ENCODE measurements at regions not wholly inside any gene's neighbourhood (a gene's known extent, or its start where the extent isn't known, plus 50 kb on each side); places are given as distances from the start of the nearest gene placed in this dataset.

GRCh38 chr14:61187196-61187905 is 93.8 kb downstream of the TMEM30B start:
- Histone ChIP-seq H3K4me3 (no peak overlapping the region), H3K79me2 (ENCODE audit: insufficient read depth) (no peaks in the 10 kb centered on the region), H3F3A (ENCODE audit: insufficient read depth) (peaks cover 34% of the 10 kb centered on the region), H3K27ac (no peak overlapping the region), H3K27me3 (replicated peaks; ENCODE audit: insufficient read depth) (no peaks in the 10 kb centered on the region), H2AFZ (no peak overlapping the region), H4K20me1 (ENCODE audit: insufficient read depth) (no peaks in the 10 kb centered on the region), H3K4me2 (ENCODE audit: unreplicated experiment) (peak overlapping the region; percentile 83), H3K9ac (no peak overlapping the region), H3K4me1 (ENCODE audit: insufficient read depth) (peaks cover 28% of the 10 kb centered on the region), H3K9me3 (ENCODE audit: low read depth) (no peaks in the 10 kb centered on the region), H3K9me2 (ENCODE audit: insufficient read depth) (no peaks in the 10 kb centered on the region), H3K36me3 (ENCODE audit: low read depth) (no peaks in the 10 kb centered on the region)
- in situ Hi-C loops (cut with MboI): no loop called here
- no peak for TF ChIP-seq EZH2phosphoT487 (IDR thresholded peaks at IDR 0.05; ENCODE audit: insufficient read depth, low read depth)
- TF ChIP-seq EZH2 (IDR thresholded peaks at IDR 0.05; ENCODE audit: insufficient read depth, poor library complexity, severe bottlenecking): no peak
- WGBS, 2 experiments (ENCODE audit: low coverage in 1 of 2, low lambda C conversion rate in 2 of 2, missing lambda C conversion rate in 2 of 2): 75 to 79% methylated on average over 10 of the region's 10 CpGs
- no peak for DNase-seq

GRCh38 chr14:61186341-61187195 is 94.6 kb downstream of the TMEM30B start:
- no peaks in the 10 kb centered on the region for H3K9me2 ChIP-seq (ENCODE audit: insufficient read depth)
- in situ Hi-C loops (cut with MboI): no loop called here
- H3K27me3 ChIP-seq (replicated peaks; ENCODE audit: insufficient read depth): no peaks in the 10 kb centered on the region
- TF ChIP-seq EZH2 (IDR thresholded peaks at IDR 0.05; ENCODE audit: insufficient read depth, poor library complexity, severe bottlenecking): no peak
- TF ChIP-seq EZH2phosphoT487 (IDR thresholded peaks at IDR 0.05; ENCODE audit: insufficient read depth, low read depth): no peak
- no peaks in the 10 kb centered on the region for H3K79me2 ChIP-seq (ENCODE audit: insufficient read depth)
- H3K9ac ChIP-seq: no peak overlapping the region
- no peaks in the 10 kb centered on the region for H3K36me3 ChIP-seq (ENCODE audit: low read depth)
- H3K4me1 ChIP-seq (ENCODE audit: insufficient read depth): peaks cover 28% of the 10 kb centered on the region
- H4K20me1 ChIP-seq (ENCODE audit: insufficient read depth): no peaks in the 10 kb centered on the region
- H3K4me2 ChIP-seq (ENCODE audit: unreplicated experiment): no peak overlapping the region
- 92 to 94% methylated on average over 7 of the region's 7 CpGs for WGBS, 2 experiments (ENCODE audit: low coverage in 1 of 2, low lambda C conversion rate in 2 of 2, missing lambda C conversion rate in 2 of 2)
- no peaks in the 10 kb centered on the region for H3K9me3 ChIP-seq (ENCODE audit: low read depth)
- H3K27ac ChIP-seq: no peak overlapping the region
- DNase-seq: no peak
- H3K4me3 ChIP-seq: no peak overlapping the region
- no peak overlapping the region for H2AFZ ChIP-seq
- peaks cover 34% of the 10 kb centered on the region for H3F3A ChIP-seq (ENCODE audit: insufficient read depth)

GRCh38 chr14:61185534-61185933 is 95.6 kb downstream of the TMEM30B start:
- Histone ChIP-seq H3K9ac (no peak overlapping the region), H3K79me2 (ENCODE audit: insufficient read depth) (no peaks in the 10 kb centered on the region), H3K4me2 (ENCODE audit: unreplicated experiment) (no peak overlapping the region), H3K9me2 (ENCODE audit: insufficient read depth) (no peaks in the 10 kb centered on the region), H3K27ac (no peak overlapping the region), H4K20me1 (ENCODE audit: insufficient read depth) (no peaks in the 10 kb centered on the region), H3F3A (ENCODE audit: insufficient read depth) (peaks cover 34% of the 10 kb centered on the region), H3K9me3 (ENCODE audit: low read depth) (no peaks in the 10 kb centered on the region), H2AFZ (no peak overlapping the region), H3K36me3 (ENCODE audit: low read depth) (no peaks in the 10 kb centered on the region), H3K4me3 (no peak overlapping the region), H3K27me3 (replicated peaks; ENCODE audit: insufficient read depth) (no peaks in the 10 kb centered on the region), H3K4me1 (ENCODE audit: insufficient read depth) (peaks cover 28% of the 10 kb centered on the region)
- TF ChIP-seq EZH2phosphoT487 (IDR thresholded peaks at IDR 0.05; ENCODE audit: insufficient read depth, low read depth) (no peak), EZH2 (IDR thresholded peaks at IDR 0.05; ENCODE audit: insufficient read depth, poor library complexity, severe bottlenecking) (no peak)
- 48 to 50% methylated on average over 2 of the region's 2 CpGs for WGBS, 2 experiments (ENCODE audit: low coverage in 1 of 2, low lambda C conversion rate in 2 of 2, missing lambda C conversion rate in 2 of 2)
- in situ Hi-C loops (cut with MboI): no loop called here
- DNase-seq: no peak

- Histone ChIP-seq H3K9me2 (ENCODE audit: insufficient read depth) (no peaks in the 10 kb centered on the region), H3K79me2 (ENCODE audit: insufficient read depth) (no peaks in the 10 kb centered on the region), H2AFZ (no peak overlapping the region), H4K20me1 (ENCODE audit: insufficient read depth) (no peaks in the 10 kb centered on the region), H3K4me3 (no peak overlapping the region), H3K4me2 (ENCODE audit: unreplicated experiment) (peak overlapping the region; percentile 29), H3K27me3 (replicated peaks; ENCODE audit: insufficient read depth) (no peaks in the 10 kb centered on the region), H3K9me3 (ENCODE audit: low read depth) (no peaks in the 10 kb centered on the region), H3K9ac (no peak overlapping the region), H3K4me1 (ENCODE audit: insufficient read depth) (peaks cover 29% of the 10 kb centered on the region), H3K27ac (peak overlapping the region; percentile 24), H3F3A (ENCODE audit: insufficient read depth) (peaks cover 29% of the 10 kb centered on the region), H3K36me3 (ENCODE audit: low read depth) (no peaks in the 10 kb centered on the region)
- in situ Hi-C loops (cut with MboI): no loop called here
- peak; percentile 94 for TF ChIP-seq EZH2phosphoT487 (IDR thresholded peaks at IDR 0.05; ENCODE audit: insufficient read depth, low read depth)
- TF ChIP-seq EZH2 (IDR thresholded peaks at IDR 0.05; ENCODE audit: insufficient read depth, poor library complexity, severe bottlenecking): no peak
- DNase-seq: peak; percentile 91
- 0% methylated on average over 2 of the region's 2 CpGs for WGBS, 2 experiments (ENCODE audit: low coverage in 1 of 2, low lambda C conversion rate in 2 of 2, missing lambda C conversion rate in 2 of 2)
Observed at GRCh38 chr14:61184112-61184511, 97.0 kb downstream of the TMEM30B start.

All from GM23248 (cell line).